ENCODE measurements at regions not wholly inside any gene's neighbourhood (a gene's known extent, or its start where the extent isn't known, plus 50 kb on each side); places are given as distances from the start of the nearest gene placed in this dataset.
"Not testable (repeated sequence)": the region's sequence is repeated elsewhere in the genome, so short reads cannot be mapped to it uniquely, and the experiment has no call there.

GRCh38 chr7:115359955-115360354 is 438.1 kb downstream of the MDFIC start:
- DNase-seq: no peak

- DNase-seq: no peak
Observed at GRCh38 chr7:115359119-115359518, 437.2 kb downstream of the MDFIC start.

GRCh38 chr7:115357703-115357999 is 435.8 kb downstream of the MDFIC start:
- DNase-seq: no peak

GRCh38 chr7:115356999-115357702 is 435.3 kb downstream of the MDFIC start:
- DNase-seq: no peak

- DNase-seq: no peak
Observed at GRCh38 chr7:115356139-115356746, 434.3 kb downstream of the MDFIC start.

- no peak for DNase-seq
Observed at GRCh38 chr7:115354925-115355324, 433.0 kb downstream of the MDFIC start.

- DNase-seq: no peak
Observed at GRCh38 chr7:115352375-115352774, 430.5 kb downstream of the MDFIC start.

GRCh38 chr7:115350764-115351163 is 428.9 kb downstream of the MDFIC start:
- DNase-seq: no peak

- DNase-seq: no peak
Observed at GRCh38 chr7:115349635-115350034, 427.7 kb downstream of the MDFIC start.

GRCh38 chr7:115346685-115347084 is 424.8 kb downstream of the MDFIC start:
- DNase-seq: no peak

GRCh38 chr7:115340828-115341227 is 418.9 kb downstream of the MDFIC start:
- no peak for DNase-seq

GRCh38 chr7:115338016-115338415 is 416.1 kb downstream of the MDFIC start:
- no peak for DNase-seq

- no peak for DNase-seq
Observed at GRCh38 chr7:115332691-115333090, 410.8 kb downstream of the MDFIC start.

GRCh38 chr7:115329006-115329405 is 407.1 kb downstream of the MDFIC start:
- no peak for DNase-seq

GRCh38 chr7:115328018-115328417 is 406.1 kb downstream of the MDFIC start:
- no peak for DNase-seq

- no peak for DNase-seq
Observed at GRCh38 chr7:115327326-115327725, 405.4 kb downstream of the MDFIC start.

- no peak for DNase-seq
Observed at GRCh38 chr7:115319541-115319940, 397.6 kb downstream of the MDFIC start.

- not testable (repeated sequence) for DNase-seq
Observed at GRCh38 chr7:115310316-115310715, 388.4 kb downstream of the MDFIC start.

GRCh38 chr7:115306586-115306985 is 384.7 kb downstream of the MDFIC start:
- DNase-seq: no peak

- DNase-seq: no peak
Observed at GRCh38 chr7:115300231-115300870, 378.5 kb downstream of the MDFIC start.

- no peak for DNase-seq
Observed at GRCh38 chr7:115299397-115300037, 377.6 kb downstream of the MDFIC start.

GRCh38 chr7:115297656-115298055 is 375.8 kb downstream of the MDFIC start:
- no peak for DNase-seq

All from amygdala (tissue), 56 donors.